MM.1S (cell line): ENCODE measurements at regions not wholly inside any gene's neighbourhood (a gene's known extent, or its start where the extent isn't known, plus 50 kb on each side); places are given as distances from the start of the nearest gene placed in this dataset.

Source experiments
- EZH2 ChIP-seq: fragments of 300-600 bp; sonication (generic); optimal IDR thresholded peaks from 2 replicates; pipeline ENCODE3; 2017; ENCODE audit warnings: low read depth, mild to moderate bottlenecking, antibody characterized with exemption, low read length, mixed read lengths
- TF ChIP-seq, protein P1 (sequence below): fragments of 300-600 bp; sonication (generic); IDR thresholded peaks from 2 replicates; pipeline ENCODE4 v1.5.1; 2016; ENCODE audit warnings: antibody characterized with exemption, low read length, mixed read lengths

DNA sequence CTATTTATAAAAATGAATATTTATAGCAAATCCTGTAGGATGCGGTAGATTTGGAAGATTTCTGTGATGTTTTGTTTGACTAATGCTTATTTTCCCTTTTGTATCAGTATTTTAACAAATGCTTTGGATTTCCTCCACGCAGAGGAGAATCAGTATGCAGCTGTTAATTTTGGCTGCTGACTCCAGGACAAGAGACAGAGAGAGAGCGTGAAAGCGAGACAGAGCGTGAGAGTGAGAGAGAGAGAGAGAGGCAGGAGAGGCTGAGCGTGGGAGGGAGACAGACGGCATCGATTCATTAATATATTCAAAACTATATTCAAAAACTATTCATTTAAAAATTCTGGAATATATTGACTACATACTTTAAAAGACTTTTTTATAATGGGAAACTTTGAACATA, 62.5 kb downstream of the RRM2 start:
- TF ChIP-seq EZH2 = no peak
- TF ChIP-seq, protein P1, sequence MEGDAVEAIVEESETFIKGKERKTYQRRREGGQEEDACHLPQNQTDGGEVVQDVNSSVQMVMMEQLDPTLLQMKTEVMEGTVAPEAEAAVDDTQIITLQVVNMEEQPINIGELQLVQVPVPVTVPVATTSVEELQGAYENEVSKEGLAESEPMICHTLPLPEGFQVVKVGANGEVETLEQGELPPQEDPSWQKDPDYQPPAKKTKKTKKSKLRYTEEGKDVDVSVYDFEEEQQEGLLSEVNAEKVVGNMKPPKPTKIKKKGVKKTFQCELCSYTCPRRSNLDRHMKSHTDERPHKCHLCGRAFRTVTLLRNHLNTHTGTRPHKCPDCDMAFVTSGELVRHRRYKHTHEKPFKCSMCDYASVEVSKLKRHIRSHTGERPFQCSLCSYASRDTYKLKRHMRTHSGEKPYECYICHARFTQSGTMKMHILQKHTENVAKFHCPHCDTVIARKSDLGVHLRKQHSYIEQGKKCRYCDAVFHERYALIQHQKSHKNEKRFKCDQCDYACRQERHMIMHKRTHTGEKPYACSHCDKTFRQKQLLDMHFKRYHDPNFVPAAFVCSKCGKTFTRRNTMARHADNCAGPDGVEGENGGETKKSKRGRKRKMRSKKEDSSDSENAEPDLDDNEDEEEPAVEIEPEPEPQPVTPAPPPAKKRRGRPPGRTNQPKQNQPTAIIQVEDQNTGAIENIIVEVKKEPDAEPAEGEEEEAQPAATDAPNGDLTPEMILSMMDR = no peak
